PC-3 (cell line): ENCODE measurements at regions not wholly inside any gene's neighbourhood (a gene's known extent, or its start where the extent isn't known, plus 50 kb on each side); places are given as distances from the start of the nearest gene placed in this dataset.
"Not testable (repeated sequence)": the region's sequence is repeated elsewhere in the genome, so short reads cannot be mapped to it uniquely, and the experiment has no call there.

Experiments used
- ATAC-seq: fragments of 200-7000 bp; cut with Tn5 transposase; 2 replicates; pipeline ENCODE4 v1.9.1; 2020; ENCODE audit warnings: mild to moderate bottlenecking, moderate library complexity
- BruUV-seq: library from RNA; stranded (reverse); fragments of 400-500 nt; replicated peaks from 2 replicates; lab custom pipeline; 2021; lab: Mats Ljungman, UMichigan
- CTCF ChIA-PET: fragments of 300-600 bp; sonication (Branson Sonifier 250); formaldehyde crosslinking; loops from one replicate; lab custom pipeline; 2022; ENCODE audit warnings: antibody characterized with exemption; lab: Charles Lee
- POLR2A ChIA-PET: fragments of 300-600 bp; sonication (Branson Sonifier 250); formaldehyde crosslinking; loops from one replicate; lab custom pipeline; 2022; ENCODE audit warnings: antibody characterized with exemption; ENCODE audit not compliant: unreplicated experiment; lab: Charles Lee
- DNase-seq: peaks from one replicate; pipeline ENCODE4 v3.0.0-alpha.2; 2015
- H2AFZ ChIP-seq: fragments of 300-600 bp; sonication (generic); 2 replicates; pipeline ENCODE4 v1.6.0; 2016; ENCODE audit warnings: antibody characterized with exemption, low read length
- H3F3A ChIP-seq: fragments of 300-600 bp; sonication (generic); one replicate; pipeline ENCODE4 v1.6.0; 2017; ENCODE audit warnings: antibody characterized with exemption, low read length, control low read depth, mild to moderate bottlenecking; ENCODE audit not compliant: unreplicated experiment
- H3K27ac ChIP-seq: fragments of 300-600 bp; sonication (generic); 2 replicates; pipeline ENCODE4 v1.5.1; 2016; ENCODE audit warnings: mild to moderate bottlenecking, low read length
- H3K27me3 ChIP-seq: fragments of 300-600 bp; sonication (generic); 2 replicates; pipeline ENCODE4 v1.6.1; 2016; ENCODE audit warnings: low read length, mixed read lengths
- H3K36me3 ChIP-seq: fragments of 300-600 bp; sonication (generic); 2 replicates; pipeline ENCODE4 v1.6.1; 2016; ENCODE audit warnings: low read depth, mixed run types, low read length, mixed read lengths
- H3K4me1 ChIP-seq: fragments of 300-600 bp; sonication (generic); 2 replicates; pipeline ENCODE4 v1.5.1; 2016; ENCODE audit warnings: low read length; ENCODE audit not compliant: insufficient read depth
- H3K4me2 ChIP-seq: fragments of 300-600 bp; sonication (generic); 2 replicates; pipeline ENCODE4 v1.6.0; 2016; ENCODE audit warnings: low read length
- H3K4me3 ChIP-seq: fragments of 300-600 bp; sonication (generic); 2 replicates; pipeline ENCODE4 v1.5.1; 2016; ENCODE audit warnings: mild to moderate bottlenecking, low read length, mixed read lengths
- H3K79me2 ChIP-seq: fragments of 300-600 bp; sonication (generic); 2 replicates; pipeline ENCODE4 v1.6.1; 2017; ENCODE audit warnings: low read length, mixed read lengths
- H3K9ac ChIP-seq: fragments of 300-600 bp; sonication (generic); 2 replicates; pipeline ENCODE4 v1.6.0; 2016; ENCODE audit warnings: mild to moderate bottlenecking, low read length
- H3K9me2 ChIP-seq: fragments of 300-600 bp; sonication (generic); replicated peaks from 2 replicates; pipeline ENCODE4 v1.6.1; 2016; ENCODE audit warnings: mixed run types, low read length, mixed read lengths
- H3K9me3 ChIP-seq: fragments of 300-600 bp; sonication (generic); 2 replicates; pipeline ENCODE4 v1.6.1; 2016; ENCODE audit warnings: low read length, mixed read lengths
- H4K20me1 ChIP-seq: fragments of 300-600 bp; sonication (generic); 2 replicates; pipeline ENCODE4 v1.6.1; 2016; ENCODE audit warnings: low read length, mixed read lengths
- EZH2 ChIP-seq: fragments of 300-600 bp; sonication (generic); IDR thresholded peaks from one replicate; pipeline ENCODE4 v1.6.1; 2017; ENCODE audit warnings: antibody characterized with exemption, mild to moderate bottlenecking, low read length; ENCODE audit not compliant: unreplicated experiment
- EZH2phosphoT487 ChIP-seq: fragments of 300-600 bp; sonication (generic); IDR thresholded peaks from 2 replicates; pipeline ENCODE4 v1.6.1; 2018; ENCODE audit warnings: mild to moderate bottlenecking, antibody characterized with exemption, low read length, borderline replicate concordance
- intact Hi-C: fragments of 100-400 bp; cut with micrococcal nuclease; formaldehyde crosslinking; loops from 2 replicates; pipeline ENCODE4 v1.9.0; 2023
- TF ChIP-seq, protein P1 (sequence below): fragments of 300-600 bp; sonication (generic); conservative IDR thresholded peaks from 2 replicates; pipeline ENCODE4 v1.5.1; 2017; ENCODE audit warnings: antibody characterized with exemption, low read depth, mild to moderate bottlenecking, low read length

GRCh38 chr1:4486408-4487120, 167.8 kb upstream of the AJAP1 start:
- POLR2A ChIA-PET: no interaction called here
- CTCF ChIA-PET: no interaction called here
- H3F3A ChIP-seq: no peaks in the 10 kb centered on the region
- H3K27me3 ChIP-seq: 0 out of 2 replicates have a peak, but pooled peaks cover 3% of the 10 kb centered on the region
- no peak overlapping the region for H3K4me2 ChIP-seq
- H3K27ac ChIP-seq: no peak overlapping the region
- no peak overlapping the region for H2AFZ ChIP-seq
- H3K9ac ChIP-seq: no peak overlapping the region
- no peaks in the 10 kb centered on the region for H3K9me3 ChIP-seq
- BruUV-seq: no TSS peak
- no peak for DNase-seq
- no peaks in the 10 kb centered on the region for H4K20me1 ChIP-seq
- no peak overlapping the region for H3K4me3 ChIP-seq
- H3K79me2 ChIP-seq: no peaks in the 10 kb centered on the region
- H3K4me1 ChIP-seq: no peaks in the 10 kb centered on the region
- ATAC-seq: no peak
- no peaks in the 10 kb centered on the region for H3K9me2 ChIP-seq
- TF ChIP-seq EZH2 (no peak), EZH2phosphoT487 (no peak)
- TF ChIP-seq, protein P1, sequence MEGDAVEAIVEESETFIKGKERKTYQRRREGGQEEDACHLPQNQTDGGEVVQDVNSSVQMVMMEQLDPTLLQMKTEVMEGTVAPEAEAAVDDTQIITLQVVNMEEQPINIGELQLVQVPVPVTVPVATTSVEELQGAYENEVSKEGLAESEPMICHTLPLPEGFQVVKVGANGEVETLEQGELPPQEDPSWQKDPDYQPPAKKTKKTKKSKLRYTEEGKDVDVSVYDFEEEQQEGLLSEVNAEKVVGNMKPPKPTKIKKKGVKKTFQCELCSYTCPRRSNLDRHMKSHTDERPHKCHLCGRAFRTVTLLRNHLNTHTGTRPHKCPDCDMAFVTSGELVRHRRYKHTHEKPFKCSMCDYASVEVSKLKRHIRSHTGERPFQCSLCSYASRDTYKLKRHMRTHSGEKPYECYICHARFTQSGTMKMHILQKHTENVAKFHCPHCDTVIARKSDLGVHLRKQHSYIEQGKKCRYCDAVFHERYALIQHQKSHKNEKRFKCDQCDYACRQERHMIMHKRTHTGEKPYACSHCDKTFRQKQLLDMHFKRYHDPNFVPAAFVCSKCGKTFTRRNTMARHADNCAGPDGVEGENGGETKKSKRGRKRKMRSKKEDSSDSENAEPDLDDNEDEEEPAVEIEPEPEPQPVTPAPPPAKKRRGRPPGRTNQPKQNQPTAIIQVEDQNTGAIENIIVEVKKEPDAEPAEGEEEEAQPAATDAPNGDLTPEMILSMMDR: no peak
- no peaks in the 10 kb centered on the region for H3K36me3 ChIP-seq
- intact Hi-C loops: no loop called here

GRCh38 chr1:4488018-4488417, 166.4 kb upstream of the AJAP1 start:
- Histone ChIP-seq H3K4me2 (no peak overlapping the region), H3K9me3 (no peaks in the 10 kb centered on the region), H3K9me2 (no peaks in the 10 kb centered on the region), H3K79me2 (no peaks in the 10 kb centered on the region), H3K27ac (no peak overlapping the region), H3K9ac (no peak overlapping the region), H4K20me1 (no peaks in the 10 kb centered on the region), H3K4me3 (no peak overlapping the region), H3K4me1 (no peaks in the 10 kb centered on the region), H3F3A (no peaks in the 10 kb centered on the region), H3K27me3 (0 out of 2 replicates have a peak, but pooled peaks cover 3% of the 10 kb centered on the region), H2AFZ (no peak overlapping the region), H3K36me3 (no peaks in the 10 kb centered on the region)
- intact Hi-C loops: no loop called here
- ChIA-PET CTCF (no interaction called here), POLR2A (no interaction called here)
- DNase-seq: no peak
- TF ChIP-seq EZH2: no peak
- TF ChIP-seq EZH2phosphoT487: no peak
- TF ChIP-seq, protein P1: no peak
- ATAC-seq: no peak
- no TSS peak for BruUV-seq

DNA sequence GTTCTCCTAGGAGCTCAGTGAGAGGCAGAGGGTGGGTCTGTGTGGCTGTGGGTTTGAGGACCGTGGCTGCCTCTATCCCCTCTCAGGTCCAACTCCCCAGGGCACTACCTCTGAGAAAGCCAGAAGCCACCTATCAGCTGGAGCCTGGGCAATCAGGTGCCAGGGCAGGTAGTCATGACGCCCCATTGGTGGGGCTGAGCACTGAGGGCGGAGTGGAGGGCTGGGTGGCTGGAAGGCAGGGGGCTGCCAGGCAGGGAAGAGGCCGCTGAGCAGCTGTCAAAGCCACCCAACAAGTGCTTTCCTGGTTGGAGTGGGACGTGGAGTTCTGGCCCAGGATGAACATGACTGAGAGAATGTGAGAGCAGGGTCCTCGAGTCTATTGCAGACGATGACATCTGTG, 164.9 kb upstream of the AJAP1 start:
- no TSS peak for BruUV-seq
- ChIA-PET POLR2A (no interaction called here), CTCF (no interaction called here)
- no peaks in the 10 kb centered on the region for H3K9me2 ChIP-seq
- no peaks in the 10 kb centered on the region for H3K9me3 ChIP-seq
- intact Hi-C loops: no loop called here
- no peaks in the 10 kb centered on the region for H3K36me3 ChIP-seq
- H3K9ac ChIP-seq: no peak overlapping the region
- H3K79me2 ChIP-seq: no peaks in the 10 kb centered on the region
- H3K4me1 ChIP-seq: no peaks in the 10 kb centered on the region
- H3F3A ChIP-seq: no peaks in the 10 kb centered on the region
- no peak overlapping the region for H2AFZ ChIP-seq
- 0 out of 2 replicates have a peak, but pooled peaks cover under 1% of the 10 kb centered on the region for H3K27me3 ChIP-seq
- DNase-seq: no peak
- H4K20me1 ChIP-seq: no peaks in the 10 kb centered on the region
- H3K4me3 ChIP-seq: no peak overlapping the region
- TF ChIP-seq EZH2phosphoT487 (no peak), EZH2 (no peak)
- TF ChIP-seq, protein P1: no peak
- no peak for ATAC-seq
- H3K27ac ChIP-seq: no peak overlapping the region
- H3K4me2 ChIP-seq: no peak overlapping the region

DNA sequence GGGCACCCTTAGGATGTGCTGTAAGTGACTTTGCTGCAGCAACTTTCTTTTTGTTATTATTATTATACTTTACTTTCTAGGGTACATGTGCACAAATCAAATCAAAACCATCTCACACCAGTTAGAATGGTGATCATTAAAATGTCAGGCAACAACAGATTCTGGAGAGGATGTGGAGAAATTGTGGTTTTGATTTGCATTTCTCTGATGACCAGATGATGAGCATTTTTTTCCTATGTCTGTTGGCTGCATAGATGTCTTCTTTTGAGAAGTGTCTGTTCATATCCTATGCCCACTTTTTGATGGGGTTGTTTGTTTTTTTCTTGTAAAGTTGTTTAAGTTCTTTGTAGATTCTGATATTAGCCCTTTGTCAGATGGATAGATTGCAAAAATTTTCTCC, 164.4 kb upstream of the AJAP1 start:
- ATAC-seq, H3K9ac ChIP-seq, H3F3A ChIP-seq, H3K79me2 ChIP-seq, H3K4me1 ChIP-seq, H3K9me3 ChIP-seq, H2AFZ ChIP-seq, POLR2A ChIA-PET, H3K27me3 ChIP-seq, H3K9me2 ChIP-seq, H3K36me3 ChIP-seq, DNase-seq, H3K4me2 ChIP-seq, H4K20me1 ChIP-seq, intact Hi-C loops, H3K27ac ChIP-seq, BruUV-seq, CTCF ChIA-PET, H3K4me3 ChIP-seq: not testable (repeated sequence)
